ENCODE measurements at regions not wholly inside any gene's neighbourhood (a gene's known extent, or its start where the extent isn't known, plus 50 kb on each side); places are given as distances from the start of the nearest gene placed in this dataset.

DNA sequence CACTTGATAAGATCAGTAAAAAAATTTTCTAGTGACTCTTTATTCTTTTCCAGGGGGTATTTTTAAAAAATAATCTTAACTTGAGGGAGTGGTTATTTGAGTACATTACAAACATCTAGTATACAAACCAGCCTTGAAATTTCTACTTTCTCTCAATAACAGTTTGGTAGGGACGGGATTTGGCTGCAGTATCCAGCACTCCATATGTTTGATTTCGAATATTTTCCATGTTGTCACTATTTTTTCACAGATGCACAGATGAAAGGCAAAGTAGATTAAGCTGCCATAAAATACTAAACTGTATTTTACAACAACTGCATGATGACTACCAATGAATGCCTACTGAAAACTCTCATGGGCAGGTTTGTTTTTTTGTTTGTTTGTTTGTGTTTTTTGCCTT, 225.0 kb downstream of the COX7B2 start:
- intact Hi-C loops (cut with micrococcal nuclease), result no loop called here
- Mint-ChIP-seq H3K36me3 (ENCODE audit: insufficient read depth, unreplicated experiment) (no peaks in the 10 kb centered on the region), H3K27me3 (ENCODE audit: insufficient read depth, unreplicated experiment) (no peaks in the 10 kb centered on the region), H3K4me3 (ENCODE audit: unreplicated experiment) (no peak overlapping the region), H3K4me1 (ENCODE audit: insufficient read depth, unreplicated experiment) (no peaks in the 10 kb centered on the region), H3K9me3 (ENCODE audit: unreplicated experiment) (peaks cover 4% of the 10 kb centered on the region), H3K27ac (ENCODE audit: low read depth, unreplicated experiment) (no peak overlapping the region)
- no peak for DNase-seq (ENCODE audit: unreplicated experiment)
- no TSS peak for BruUV-seq (replicated peaks)
- POLR2A ChIA-PET, result no interaction called here
- CTCF ChIA-PET, result no interaction called here
- TF ChIP-seq, protein P1, sequence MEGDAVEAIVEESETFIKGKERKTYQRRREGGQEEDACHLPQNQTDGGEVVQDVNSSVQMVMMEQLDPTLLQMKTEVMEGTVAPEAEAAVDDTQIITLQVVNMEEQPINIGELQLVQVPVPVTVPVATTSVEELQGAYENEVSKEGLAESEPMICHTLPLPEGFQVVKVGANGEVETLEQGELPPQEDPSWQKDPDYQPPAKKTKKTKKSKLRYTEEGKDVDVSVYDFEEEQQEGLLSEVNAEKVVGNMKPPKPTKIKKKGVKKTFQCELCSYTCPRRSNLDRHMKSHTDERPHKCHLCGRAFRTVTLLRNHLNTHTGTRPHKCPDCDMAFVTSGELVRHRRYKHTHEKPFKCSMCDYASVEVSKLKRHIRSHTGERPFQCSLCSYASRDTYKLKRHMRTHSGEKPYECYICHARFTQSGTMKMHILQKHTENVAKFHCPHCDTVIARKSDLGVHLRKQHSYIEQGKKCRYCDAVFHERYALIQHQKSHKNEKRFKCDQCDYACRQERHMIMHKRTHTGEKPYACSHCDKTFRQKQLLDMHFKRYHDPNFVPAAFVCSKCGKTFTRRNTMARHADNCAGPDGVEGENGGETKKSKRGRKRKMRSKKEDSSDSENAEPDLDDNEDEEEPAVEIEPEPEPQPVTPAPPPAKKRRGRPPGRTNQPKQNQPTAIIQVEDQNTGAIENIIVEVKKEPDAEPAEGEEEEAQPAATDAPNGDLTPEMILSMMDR (IDR thresholded peaks at IDR 0.05; ENCODE audit: unreplicated experiment), result no peak

DNA sequence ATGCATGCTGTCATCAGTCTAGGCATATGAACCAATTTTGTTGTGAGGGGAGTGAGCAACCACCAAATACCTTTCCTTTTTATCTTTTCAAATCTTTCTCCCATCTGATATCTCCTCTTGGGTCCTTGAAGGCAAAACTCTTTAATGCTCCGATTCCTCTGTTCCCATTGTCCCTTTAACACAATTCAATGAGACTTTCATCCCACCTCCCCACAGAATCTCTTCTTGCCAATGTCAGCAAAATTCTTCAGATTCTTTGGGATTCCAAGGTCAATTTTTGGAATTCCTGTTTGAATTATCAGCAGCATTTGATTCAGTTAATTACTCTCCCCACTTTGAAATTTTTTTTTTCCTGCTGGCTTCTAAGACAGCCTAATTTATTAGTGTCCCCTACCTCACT, 232.7 kb downstream of the COX7B2 start:
- Mint-ChIP-seq H3K9me3 (ENCODE audit: unreplicated experiment) (peaks cover 8% of the 10 kb centered on the region), H3K36me3 (ENCODE audit: insufficient read depth, unreplicated experiment) (no peaks in the 10 kb centered on the region), H3K4me1 (ENCODE audit: insufficient read depth, unreplicated experiment) (no peaks in the 10 kb centered on the region), H3K27ac (ENCODE audit: low read depth, unreplicated experiment) (no peak overlapping the region), H3K4me3 (ENCODE audit: unreplicated experiment) (no peak overlapping the region), H3K27me3 (ENCODE audit: insufficient read depth, unreplicated experiment) (no peaks in the 10 kb centered on the region)
- POLR2A ChIA-PET, result no interaction called here
- no peak for DNase-seq (ENCODE audit: unreplicated experiment)
- CTCF ChIA-PET, result no interaction called here
- no TSS peak for BruUV-seq (replicated peaks)
- TF ChIP-seq, protein P1 (IDR thresholded peaks at IDR 0.05; ENCODE audit: unreplicated experiment), result no peak
- intact Hi-C loops (cut with micrococcal nuclease), result no loop called here

DNA sequence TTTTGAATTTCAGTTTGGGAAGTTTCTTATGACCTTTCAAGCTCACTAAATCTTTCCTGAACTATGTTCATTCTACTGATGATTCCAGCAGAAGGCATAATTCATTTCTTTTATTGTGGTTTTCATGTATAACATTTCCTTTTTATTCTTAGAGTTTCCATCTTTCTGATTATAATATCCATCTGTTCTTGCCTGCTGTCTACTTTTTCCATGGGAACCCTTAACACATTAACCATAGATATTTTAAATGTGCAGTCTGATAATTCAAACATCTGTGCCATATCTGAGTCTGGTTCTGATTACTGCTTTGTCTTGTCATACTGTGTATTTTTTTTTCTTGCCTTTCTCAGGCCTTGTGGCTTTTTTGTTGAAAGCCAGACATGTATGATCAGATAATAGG, 234.7 kb downstream of the COX7B2 start:
- ChIA-PET POLR2A (no interaction called here), CTCF (no interaction called here)
- BruUV-seq (replicated peaks), result no TSS peak
- intact Hi-C loops (cut with micrococcal nuclease), result no loop called here
- H3K4me1 Mint-ChIP-seq (ENCODE audit: insufficient read depth, unreplicated experiment), result no peaks in the 10 kb centered on the region
- peaks cover 8% of the 10 kb centered on the region for H3K9me3 Mint-ChIP-seq (ENCODE audit: unreplicated experiment)
- no peaks in the 10 kb centered on the region for H3K36me3 Mint-ChIP-seq (ENCODE audit: insufficient read depth, unreplicated experiment)
- H3K27ac Mint-ChIP-seq (ENCODE audit: low read depth, unreplicated experiment), result no peak overlapping the region
- DNase-seq (ENCODE audit: unreplicated experiment), result no peak
- no peak overlapping the region for H3K4me3 Mint-ChIP-seq (ENCODE audit: unreplicated experiment)
- no peaks in the 10 kb centered on the region for H3K27me3 Mint-ChIP-seq (ENCODE audit: insufficient read depth, unreplicated experiment)
- TF ChIP-seq, protein P1 (IDR thresholded peaks at IDR 0.05; ENCODE audit: unreplicated experiment), result no peak

DNA sequence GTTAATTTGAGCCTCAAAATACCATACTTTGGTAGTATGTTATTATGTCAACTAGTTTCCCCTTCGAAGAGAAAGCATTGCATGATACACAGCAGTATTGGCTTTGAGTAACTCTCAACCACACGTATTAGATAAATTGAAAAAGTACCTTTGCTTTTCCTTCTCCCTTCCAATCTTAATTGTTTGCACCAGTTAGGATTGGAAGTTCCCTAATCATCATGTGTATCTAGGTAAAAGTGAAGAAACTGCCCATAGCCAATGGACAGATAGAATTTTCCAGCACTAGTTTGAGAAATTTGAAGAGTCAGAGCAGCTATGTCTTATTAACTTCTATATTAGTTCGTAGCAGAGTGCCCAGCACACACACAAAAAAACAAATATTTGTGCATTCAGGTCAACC, 241.3 kb downstream of the COX7B2 start:
- H3K27ac Mint-ChIP-seq (ENCODE audit: low read depth, unreplicated experiment), result no peak overlapping the region
- peaks cover 16% of the 10 kb centered on the region for H3K9me3 Mint-ChIP-seq (ENCODE audit: unreplicated experiment)
- H3K27me3 Mint-ChIP-seq (ENCODE audit: insufficient read depth, unreplicated experiment), result no peaks in the 10 kb centered on the region
- ChIA-PET CTCF (interaction anchor here (0.7 kb wide), 1 partner anchor 9 kb away, joined by 3 read pairs; no protein-coding TSS in a partner anchor), POLR2A (no interaction called here)
- no peak overlapping the region for H3K4me3 Mint-ChIP-seq (ENCODE audit: unreplicated experiment)
- TF ChIP-seq, protein P1 (IDR thresholded peaks at IDR 0.05; ENCODE audit: unreplicated experiment), result no peak
- H3K36me3 Mint-ChIP-seq (ENCODE audit: insufficient read depth, unreplicated experiment), result no peaks in the 10 kb centered on the region
- no peaks in the 10 kb centered on the region for H3K4me1 Mint-ChIP-seq (ENCODE audit: insufficient read depth, unreplicated experiment)
- no TSS peak for BruUV-seq (replicated peaks)
- intact Hi-C loops (cut with micrococcal nuclease), result no loop called here
- no peak for DNase-seq (ENCODE audit: unreplicated experiment)

All from MCF 10A (cell line).